ENCODE measurements at regions not wholly inside any gene's neighbourhood (a gene's known extent, or its start where the extent isn't known, plus 50 kb on each side); places are given as distances from the start of the nearest gene placed in this dataset.

DNA sequence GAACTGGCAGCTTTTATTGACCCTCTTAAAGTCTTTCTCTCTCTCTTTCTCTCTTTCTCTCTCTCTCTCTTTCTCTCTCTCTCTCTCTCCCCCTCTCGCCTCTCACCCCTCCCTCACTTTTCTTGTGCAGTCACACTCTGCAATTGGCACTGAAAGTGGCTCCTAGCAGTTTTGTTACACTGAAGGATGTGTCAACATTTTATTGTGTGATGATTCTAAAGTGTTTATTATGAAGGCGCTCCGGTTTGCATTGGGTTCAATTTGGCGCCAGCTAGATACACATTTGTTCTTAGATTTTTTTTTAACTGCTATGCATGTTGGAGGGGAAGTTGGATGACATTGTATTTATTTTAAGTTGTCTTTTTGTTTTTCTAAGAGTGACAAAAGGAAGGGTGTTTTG, 64.0 kb upstream of the CHRM3 start:
- DNase-seq: no peak

DNA sequence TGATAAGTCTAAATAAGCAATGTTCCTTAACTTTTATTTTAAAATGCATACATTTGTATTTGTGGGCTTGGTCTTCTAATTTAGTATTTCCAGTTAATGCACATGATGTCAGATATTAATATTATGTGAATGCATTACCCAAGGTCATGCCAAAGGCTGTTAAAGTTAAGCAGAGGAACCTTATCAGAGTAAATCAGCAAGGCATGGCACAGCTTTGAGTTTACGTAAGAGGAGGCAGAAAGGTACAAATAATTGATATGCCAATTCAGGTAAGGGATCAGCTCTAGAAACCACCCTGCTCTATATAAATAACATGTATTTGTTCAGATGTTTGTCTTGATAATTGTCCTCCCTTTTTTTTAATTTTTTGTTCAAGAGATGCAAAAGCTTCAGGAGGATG, 64.5 kb upstream of the CHRM3 start:
- DNase-seq: no peak

DNA sequence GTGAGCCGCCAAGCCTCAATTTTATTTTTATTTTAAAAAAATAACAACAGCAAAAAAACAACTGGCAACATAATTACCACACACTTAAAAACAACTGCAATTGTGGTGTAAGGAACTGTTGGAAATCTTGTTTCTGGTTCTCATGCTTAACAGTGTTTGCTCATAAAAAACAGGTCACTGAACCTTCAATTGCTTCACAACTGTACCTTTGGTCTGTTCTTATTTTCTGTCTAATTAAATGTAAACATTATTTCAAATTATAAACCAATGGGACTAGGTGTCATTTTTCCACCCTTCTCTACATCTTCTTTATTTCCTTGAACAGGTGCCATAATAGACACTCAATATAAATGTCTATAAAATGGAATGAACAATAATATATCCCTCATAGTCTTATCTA, 68.4 kb upstream of the CHRM3 start:
- DNase-seq: no peak

DNA sequence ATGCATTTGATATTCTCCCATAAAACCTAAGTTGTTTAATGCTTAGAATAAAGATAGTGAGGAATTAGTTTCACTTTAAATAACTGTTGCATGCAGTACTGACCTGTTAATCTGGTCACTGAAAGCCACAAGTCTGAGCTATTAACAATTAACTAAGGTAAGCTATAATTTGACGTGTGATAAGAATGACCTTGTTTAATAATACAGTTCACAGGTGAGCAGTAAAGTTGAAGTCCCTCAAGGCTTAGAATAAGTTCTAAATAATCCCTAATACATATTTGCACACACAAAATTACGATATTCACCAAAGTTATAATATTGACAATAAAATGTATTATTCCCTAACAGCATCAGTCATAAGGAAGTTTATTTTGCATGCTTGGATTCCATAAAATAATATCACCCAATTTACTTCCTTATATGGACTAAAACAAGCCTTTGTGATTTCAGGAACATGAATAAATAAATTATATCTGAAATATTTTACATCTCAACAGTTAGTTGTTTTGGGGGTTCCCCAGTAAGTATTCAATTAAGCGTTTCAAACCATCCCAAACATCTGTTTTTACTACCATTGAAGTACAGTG, 70.6 kb upstream of the CHRM3 start:
- no peak for DNase-seq

DNA sequence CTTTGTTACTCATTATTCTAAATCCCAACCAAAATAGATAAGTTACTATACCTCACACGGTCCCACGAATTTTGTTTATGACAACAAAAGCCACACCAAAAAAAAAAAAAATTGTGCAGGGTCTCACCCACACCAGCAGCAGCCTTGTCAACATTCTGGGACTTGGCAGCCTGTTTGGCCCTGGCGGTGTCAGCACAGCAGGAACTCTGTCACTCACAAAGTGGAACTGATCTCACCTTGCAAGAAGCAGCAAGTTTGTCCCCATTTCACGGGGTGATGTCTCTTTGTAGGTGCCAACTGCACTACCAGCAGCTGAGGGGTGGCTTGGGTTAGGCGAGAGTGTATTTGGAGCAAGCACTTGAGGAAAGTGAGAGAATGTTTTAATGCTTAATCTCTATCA, 75.0 kb upstream of the CHRM3 start:
- DNase-seq: no peak

DNA sequence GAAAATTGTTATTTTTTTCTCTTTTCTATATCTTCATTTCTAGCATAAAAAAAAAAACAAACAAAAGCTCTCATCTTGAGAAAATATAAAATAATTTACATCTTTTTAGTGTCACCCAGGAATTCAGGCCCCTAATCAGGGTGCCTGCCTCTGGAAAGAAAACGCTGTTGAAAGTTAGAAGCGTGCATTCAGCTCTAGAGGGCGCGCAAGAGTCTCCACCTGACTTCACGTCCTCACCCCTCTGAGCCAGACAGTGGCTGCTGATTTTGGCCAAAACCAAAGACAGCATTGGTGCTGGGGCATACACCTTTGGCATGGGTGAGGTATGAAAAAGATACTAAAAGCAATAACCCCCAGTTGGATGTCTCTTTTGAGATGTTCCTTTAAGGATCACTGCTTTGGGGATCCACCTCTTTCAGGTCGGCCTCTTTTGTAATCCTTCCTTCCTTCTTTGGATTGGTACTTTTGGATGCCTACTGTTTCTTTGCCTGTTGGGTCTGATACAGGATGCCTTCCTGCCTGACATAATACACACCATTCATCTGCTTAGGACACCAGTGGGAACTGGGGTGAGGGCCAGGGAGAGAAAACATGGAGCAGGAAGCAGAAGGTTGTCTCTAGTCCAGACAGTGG, 77.6 kb upstream of the CHRM3 start:
- peak; percentile 5 to 39 for DNase-seq

DNA sequence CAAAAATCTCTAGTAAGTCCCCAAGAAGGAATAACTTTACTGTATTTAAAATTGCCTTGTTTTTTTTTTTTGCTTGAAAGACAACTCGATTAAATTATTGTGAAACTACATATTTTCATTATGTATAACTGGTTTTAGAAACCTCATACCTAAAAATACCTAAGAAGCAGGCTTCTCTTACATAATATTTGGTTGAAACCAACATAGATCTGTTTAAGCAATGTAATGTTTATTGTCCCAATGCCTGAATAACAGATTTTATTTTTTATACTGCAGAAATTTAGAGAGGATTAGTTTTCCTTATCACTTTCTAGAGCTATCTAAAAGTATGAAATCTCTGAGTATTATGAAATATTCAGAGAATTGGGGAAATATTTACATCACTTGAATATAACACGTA, 78.5 kb upstream of the CHRM3 start:
- no peak for DNase-seq

DNA sequence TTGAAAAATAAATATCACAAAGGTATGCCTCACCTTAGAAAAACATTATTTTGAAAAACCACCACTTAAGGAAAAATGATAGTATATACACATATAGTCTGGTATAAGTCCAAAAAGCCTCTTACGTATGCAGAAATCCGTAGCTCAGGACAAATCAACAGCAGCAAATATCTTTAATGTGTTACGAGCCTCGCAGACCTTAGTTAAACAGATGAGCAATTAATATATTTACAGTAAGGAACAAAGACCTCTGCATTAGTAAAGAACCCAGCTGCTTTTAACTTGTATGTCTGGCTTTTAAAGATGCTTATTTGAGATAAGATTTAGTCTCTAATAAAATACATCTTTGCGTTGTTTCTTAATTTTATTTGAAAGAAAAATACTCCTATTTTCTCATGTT, 79.9 kb upstream of the CHRM3 start:
- no peak for DNase-seq

DNA sequence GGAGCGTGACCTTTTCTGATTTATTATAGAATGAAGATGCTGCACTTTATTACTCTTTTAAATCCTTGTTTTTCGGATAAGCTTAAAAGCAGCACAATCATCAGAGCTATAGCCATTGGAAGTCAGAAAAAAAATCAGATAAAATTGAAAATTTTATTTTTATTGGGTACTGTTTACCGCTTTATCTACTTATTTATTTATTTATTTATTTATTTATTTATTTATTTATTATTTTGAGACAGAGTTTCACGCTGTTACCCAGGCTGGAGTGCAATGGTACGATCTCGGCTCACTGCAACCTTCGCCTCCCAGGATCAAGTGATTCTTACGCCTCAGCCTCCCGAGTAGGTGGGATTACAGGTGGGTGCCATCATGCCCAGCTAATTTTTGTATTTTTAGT, 83.1 kb upstream of the CHRM3 start:
- DNase-seq: no peak

DNA sequence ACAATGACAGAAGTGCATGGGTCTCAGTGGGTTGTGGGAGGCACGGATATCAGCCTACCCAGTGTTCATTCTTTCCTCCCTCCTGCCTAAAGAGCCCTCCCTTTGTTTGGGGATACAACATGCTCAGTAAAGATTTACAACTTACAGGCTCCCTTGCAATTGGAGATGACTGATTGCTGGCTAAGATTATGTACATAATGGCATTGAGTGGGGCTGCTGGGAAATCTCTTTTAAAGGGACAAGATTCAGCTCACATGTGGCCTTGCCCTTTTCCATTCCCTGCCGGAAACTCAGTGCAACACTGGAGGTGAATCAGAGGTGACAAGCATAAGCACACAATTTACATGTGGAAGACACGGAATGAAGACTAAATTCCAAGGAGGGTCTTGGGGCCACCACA, 83.7 kb upstream of the CHRM3 start:
- no peak for DNase-seq

DNA sequence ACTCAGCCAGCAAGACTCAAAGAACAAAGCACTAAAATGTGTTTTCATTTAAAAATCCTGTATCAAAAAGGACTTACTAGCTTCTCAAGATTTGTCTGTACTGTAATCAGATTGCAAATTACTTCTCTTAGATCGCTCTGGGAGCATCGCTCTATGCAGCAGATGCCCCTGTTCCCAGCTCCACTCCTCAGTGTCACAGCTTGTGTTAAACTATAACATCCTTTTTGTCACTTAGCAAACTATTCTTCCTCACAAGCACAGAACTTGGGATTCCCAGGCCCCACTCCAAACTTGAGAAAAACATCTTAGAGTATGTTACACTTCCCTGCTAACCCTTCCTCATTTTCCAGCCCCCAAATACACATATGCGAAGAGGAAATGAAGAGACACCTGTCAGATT, 85.1 kb upstream of the CHRM3 start:
- DNase-seq: no peak

DNA sequence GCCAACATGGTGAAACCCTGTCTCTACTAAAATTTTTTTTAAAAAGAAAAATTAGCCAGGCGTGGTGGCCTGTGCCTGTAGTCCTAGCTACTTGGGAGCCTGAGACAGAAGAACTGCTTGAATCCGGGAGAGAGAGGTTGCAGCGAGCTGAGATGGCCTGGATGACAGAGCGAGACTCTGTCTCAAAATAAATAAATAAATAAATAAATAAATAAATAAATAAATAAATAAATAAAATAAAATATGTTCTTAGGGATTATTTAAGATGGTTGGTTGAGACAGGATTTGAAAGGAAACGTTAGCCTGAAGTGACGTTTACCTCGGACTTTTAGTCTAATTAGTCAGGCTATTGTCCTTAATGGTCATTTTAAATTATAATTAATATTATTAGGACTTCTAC, 88.5 kb upstream of the CHRM3 start:
- no peak for DNase-seq

DNA sequence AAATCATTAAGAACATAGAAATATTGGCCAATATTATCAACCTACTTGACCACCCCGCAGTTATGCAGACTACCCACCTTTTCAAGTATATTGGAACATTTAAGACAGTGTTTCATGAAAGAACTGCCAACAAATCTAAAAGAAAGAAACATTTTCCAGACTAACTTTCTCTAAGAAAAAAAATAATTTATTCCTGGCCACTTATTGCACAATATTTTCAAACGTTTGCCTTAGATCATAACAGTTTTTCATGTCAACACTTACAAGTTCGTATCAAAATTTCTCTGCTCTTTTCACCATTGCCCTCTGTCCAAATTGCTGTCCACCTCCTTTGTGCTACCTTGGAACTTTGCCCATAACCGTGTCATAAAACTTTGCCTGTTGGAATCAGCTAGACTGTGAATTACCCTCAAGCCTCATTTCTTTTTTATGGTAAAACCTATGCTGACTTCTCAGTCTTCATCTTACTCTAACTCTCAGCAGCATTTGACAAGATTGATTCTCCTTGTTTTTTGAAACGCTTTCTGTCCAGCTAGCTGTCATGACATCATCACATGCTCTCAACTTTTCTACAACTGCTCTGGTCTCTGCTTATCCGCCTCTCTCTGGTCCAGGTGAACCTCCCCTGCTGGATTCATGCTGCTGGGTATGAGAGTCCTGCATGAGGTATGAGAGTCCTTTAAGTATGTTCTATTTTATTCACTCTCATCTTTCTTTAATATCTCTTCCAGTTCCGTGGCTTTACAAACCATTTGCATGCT, 92.8 kb upstream of the CHRM3 start:
- DNase-seq: no peak

DNA sequence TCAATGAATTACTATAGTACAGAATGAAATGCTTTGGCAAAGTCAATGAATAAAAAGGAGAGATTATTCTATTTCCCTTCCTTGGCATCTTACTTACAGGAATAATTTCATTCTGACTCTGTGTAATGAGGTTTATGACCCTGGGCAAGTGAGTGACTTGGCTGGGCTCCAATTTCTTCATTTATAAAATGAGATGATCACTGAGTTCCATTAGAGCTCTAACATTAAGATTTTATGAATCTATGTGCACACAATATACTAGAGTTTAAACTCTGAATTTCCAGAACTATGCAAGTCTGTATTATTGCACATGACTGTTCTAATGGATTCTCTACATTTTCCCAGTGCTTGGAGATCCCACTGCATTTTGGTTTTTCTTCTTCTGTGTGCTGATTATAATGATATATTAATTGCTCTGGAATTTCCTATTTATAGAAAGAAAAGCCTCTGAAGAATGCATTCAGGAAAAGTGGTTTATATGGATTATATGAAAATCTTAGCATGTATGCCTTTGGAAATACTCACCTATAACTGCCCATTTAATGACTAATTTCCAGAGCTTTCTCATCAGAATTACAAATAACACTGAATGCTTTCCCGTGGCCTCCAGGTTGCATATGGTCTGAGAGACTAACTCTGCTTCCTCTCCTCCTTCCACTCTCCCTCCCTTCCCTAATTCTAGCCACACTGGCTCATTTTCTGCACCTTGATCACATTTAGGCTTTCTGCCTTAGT, 97.4 kb upstream of the CHRM3 start:
- DNase-seq: no peak

DNA sequence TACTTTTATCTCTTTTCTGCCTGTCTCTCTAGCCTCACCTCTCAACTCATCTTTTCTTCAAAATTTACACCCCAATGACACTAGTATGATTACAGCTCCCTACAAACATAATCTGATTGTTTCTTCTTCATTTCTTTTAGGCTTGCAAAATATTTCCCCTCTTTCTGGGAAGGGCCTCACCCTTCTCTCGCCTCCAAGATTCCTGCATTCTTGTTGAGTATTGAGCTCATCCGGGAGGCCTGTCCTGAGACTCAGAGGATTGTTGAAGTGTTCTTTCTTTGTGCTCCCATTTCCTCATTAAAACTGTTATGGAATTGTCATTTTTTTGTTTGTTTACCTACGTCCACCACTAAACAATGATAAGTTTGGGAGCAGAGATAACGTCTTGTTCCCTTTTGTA, 99.1 kb upstream of the CHRM3 start:
- DNase-seq: no peak

DNA sequence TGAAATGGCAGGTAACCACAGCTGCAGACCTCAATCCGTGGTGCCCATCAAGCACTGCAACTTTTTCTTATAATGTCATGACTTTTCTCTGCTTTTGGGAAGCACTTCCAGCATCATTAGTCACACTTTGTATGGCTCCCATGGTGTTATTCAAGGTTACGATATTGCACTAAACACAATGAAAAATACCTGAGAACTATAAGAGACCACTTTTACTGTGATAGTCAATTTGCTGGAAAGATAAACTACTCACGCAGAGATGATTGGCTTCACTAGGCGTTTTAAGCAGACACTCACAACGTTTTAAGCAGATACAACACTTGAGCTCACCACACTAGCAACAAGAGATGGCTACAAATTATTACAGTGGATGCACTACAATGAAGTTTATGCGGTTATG, 103.2 kb upstream of the CHRM3 start:
- no peak for DNase-seq

DNA sequence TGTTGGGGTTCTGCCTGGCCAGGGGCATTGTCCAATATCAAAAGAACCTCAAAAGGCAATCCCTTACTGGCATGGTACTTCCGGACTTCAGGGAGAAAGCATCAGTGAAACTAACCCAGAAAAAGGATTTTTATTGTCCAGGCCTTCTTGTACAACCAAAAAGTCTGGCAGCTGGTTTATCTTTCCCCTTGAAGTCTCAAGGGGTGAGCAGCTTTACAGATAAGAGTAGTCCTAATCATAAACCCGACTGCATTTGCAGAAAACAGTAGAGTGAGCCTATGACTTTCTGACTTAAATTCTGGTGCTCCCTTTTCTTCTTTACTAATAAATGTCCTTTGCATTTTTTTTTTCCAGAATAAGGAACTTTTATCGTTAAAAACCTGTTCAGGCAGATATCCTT, 104.0 kb upstream of the CHRM3 start:
- DNase-seq: no peak

DNA sequence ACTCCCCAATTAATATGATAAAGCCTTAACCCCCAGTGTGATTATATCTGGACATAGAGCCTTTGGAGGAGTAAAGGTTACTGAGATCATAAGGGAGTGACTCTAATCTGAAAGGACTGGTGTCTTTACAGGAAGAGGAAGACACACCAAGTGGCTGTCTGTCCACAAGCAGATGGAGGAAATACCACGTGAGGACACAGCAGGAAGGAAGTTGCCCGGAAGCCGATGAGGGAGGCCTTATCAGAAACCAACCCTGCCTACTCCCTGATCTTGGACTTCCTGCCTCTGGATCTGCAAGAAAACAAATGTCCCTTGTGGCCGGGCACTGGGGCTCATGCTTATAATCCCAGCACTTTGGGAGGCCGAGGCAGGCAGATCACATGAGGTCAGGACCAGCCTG, 110.3 kb upstream of the CHRM3 start:
- DNase-seq: no peak

DNA sequence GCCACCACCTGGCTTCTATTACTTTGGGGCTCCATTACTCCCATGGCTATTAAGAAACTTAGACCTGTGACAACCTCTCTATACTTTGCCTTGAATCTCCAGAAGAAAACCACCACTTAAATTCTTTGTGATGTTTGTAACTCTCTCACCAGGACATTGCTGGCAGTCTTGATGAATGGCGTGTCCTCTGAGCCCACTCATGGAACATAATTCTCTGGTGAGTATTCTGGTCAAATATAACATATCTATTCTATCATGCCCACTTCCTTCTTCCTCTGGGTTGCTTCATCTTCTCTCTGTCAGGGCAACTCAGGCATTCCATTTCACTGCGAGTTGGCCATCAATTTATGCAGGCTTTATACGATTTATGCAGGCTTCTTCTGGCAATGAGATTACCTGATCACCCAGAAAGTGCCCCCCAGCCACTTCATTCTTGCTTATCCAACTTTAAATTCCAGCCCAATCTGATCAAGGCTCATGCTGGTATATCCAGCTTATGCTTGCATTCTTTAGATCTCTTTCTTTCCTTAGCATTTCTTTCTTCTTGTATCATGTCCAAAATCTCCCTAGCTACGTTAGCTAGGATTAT, 112.0 kb upstream of the CHRM3 start:
- no peak for DNase-seq

DNA sequence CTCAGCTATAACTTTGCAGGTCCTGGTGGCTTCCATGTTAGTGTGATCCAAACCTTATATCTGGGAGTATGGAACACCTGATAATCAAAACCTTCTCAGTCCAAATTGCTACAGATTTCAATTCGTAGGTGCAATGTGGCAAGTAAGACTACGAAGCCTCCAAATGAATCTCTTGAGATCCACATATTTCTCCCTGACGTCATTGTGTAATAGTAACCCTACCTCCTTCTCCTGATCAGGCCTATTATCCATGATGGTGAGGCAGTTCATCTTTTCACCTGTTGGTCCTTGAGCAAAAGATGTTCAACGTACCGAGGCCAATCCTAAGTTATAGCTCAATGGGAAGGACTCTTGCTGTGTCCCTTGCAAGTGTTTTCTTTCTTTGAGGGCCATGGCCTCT, 115.9 kb upstream of the CHRM3 start:
- no peak for DNase-seq

DNA sequence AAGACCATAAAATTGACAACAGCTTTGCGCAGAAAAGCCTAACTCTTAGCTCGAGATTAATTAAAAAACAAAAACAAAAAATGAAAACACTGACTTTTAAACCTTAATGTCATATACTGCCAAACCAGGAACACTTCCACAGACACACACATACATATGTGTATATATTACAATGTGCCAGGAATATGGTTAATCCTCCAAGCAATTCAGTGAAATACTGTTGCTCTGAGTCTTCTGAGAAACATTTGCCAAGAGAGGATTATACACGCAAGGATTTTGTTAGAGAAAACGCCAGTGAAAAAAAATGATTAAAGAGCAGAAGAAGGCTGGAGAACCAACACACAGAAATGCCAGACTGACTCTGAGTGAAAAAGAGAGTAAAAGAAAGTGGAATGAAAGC, 116.7 kb upstream of the CHRM3 start:
- DNase-seq: no peak

DNA sequence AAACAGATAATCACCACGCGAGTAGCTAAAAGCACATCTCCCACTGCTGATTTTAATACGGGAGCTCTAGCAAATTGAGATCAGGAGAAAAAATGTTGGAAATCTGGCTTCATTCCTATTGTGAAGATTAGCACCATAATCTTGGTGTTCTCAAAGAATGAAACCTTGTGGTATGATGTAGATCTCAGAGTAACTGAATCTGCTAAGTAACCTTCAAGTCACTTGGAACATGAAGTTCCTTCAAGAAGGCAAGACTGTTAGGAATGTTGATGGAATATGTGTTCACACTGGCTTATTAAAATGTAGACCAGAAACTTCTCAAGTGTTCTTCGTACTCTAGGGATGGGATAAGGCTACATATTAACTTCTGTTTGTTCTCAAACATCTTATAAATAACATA, 117.4 kb upstream of the CHRM3 start:
- no peak for DNase-seq

DNA sequence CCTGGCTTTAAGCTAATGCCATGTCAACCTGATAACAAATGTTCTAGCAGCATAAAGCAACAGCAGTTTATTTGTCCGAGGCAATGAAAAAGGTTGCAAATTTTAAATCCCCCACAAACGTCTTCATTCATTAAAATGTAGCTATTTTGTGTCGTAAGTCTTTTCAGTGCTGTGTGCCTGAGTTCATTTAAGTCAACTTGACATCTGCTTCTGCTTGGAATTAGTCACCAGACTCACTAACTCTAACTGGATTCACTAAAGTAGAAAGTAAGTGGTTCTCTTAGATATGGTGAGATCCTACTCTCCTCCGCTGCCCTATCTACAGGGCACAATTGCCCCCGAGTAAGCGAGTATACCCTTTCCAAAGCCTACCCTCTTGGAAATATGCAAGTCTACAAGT, 118.4 kb upstream of the CHRM3 start:
- DNase-seq: no peak
